Ascending aorta (tissue), 2 donors: ENCODE measurements at regions not wholly inside any gene's neighbourhood (a gene's known extent, or its start where the extent isn't known, plus 50 kb on each side); places are given as distances from the start of the nearest gene placed in this dataset.

Experiments used
- DNase-seq, 2 donors: peaks; one replicate each; pipeline ENCODE4 v3.0.0-alpha.2; 2019; ENCODE audit warnings: low spot score in 2 of 2
- H3K27ac ChIP-seq, 2 donors: fragments of 200-600 bp; sonication (generic); one replicate each; pipeline ENCODE4 v1.5.1; 2016 to 2017; ENCODE audit warnings: mild to moderate bottlenecking in 1 of 2
- H3K27me3 ChIP-seq: fragments of 200-600 bp; sonication (generic); one replicate; pipeline ENCODE4 v1.5.1; 2017
- H3K36me3 ChIP-seq, 2 donors: fragments of 200-600 bp; sonication (generic); one replicate each; pipeline ENCODE4 v1.5.1; 2016
- H3K4me1 ChIP-seq, 2 donors: fragments of 200-600 bp; sonication (generic); one replicate each; pipeline ENCODE4 v1.5.1; 2016 to 2017; ENCODE audit warnings: mild to moderate bottlenecking in 1 of 2
- H3K4me3 ChIP-seq, 2 donors: fragments of 200-600 bp; sonication (generic); one replicate each; pipeline ENCODE4 v1.5.1; 2016 to 2017; ENCODE audit warnings: mild to moderate bottlenecking in 1 of 2
- H3K9me3 ChIP-seq, 2 donors: fragments of 200-600 bp; sonication (generic); one replicate each; pipeline ENCODE4 v1.5.1; 2016
- CTCF ChIP-seq, 3 experiments: fragments of 200-600 bp in 2 of 3; fragments of 450-650 bp in 1 of 3; sonication (generic) in 2 of 3; IDR thresholded peaks; one replicate each; pipeline ENCODE4 v1.5.1; 2016 to 2019; ENCODE audit warnings: antibody characterized with exemption in 3 of 3, mild to moderate bottlenecking in 1 of 3, moderate library complexity in 1 of 3
- intact Hi-C: fragments of 100-400 bp; cut with DNase I; formaldehyde crosslinking; loops from one replicate; pipeline ENCODE4 v1.15.1; 2023

- TF ChIP-seq CTCF (IDR thresholded peaks at IDR 0.05): no peak
- H3K4me1 ChIP-seq: no peaks in the 10 kb centered on the region
- no peak overlapping the region for H3K4me3 ChIP-seq
- H3K27me3 ChIP-seq: no peaks in the 10 kb centered on the region
- H3K36me3 ChIP-seq: no peaks in the 10 kb centered on the region
- no peak overlapping the region for H3K27ac ChIP-seq
- intact Hi-C loops: no loop called here
- DNase-seq: no peak
- no peaks in the 10 kb centered on the region for H3K9me3 ChIP-seq
These were observed 55.5 kb upstream of the DMRT1 start for GRCh38 chr9:785997-786396.

GRCh38 chr9:786405-786804 is 55.1 kb upstream of the DMRT1 start:
- Histone ChIP-seq H3K4me3 (no peak overlapping the region), H3K4me1 (no peaks in the 10 kb centered on the region), H3K9me3 (no peaks in the 10 kb centered on the region), H3K27ac (no peak overlapping the region), H3K36me3 (no peaks in the 10 kb centered on the region), H3K27me3 (no peaks in the 10 kb centered on the region)
- TF ChIP-seq CTCF (IDR thresholded peaks at IDR 0.05): no peak
- intact Hi-C loops: no loop called here
- DNase-seq: no peak

- intact Hi-C loops: no loop called here
- no peak for TF ChIP-seq CTCF (IDR thresholded peaks at IDR 0.05)
- Histone ChIP-seq H3K4me1 (no peaks in the 10 kb centered on the region), H3K27ac (no peak overlapping the region), H3K9me3 (no peaks in the 10 kb centered on the region), H3K27me3 (no peaks in the 10 kb centered on the region), H3K4me3 (no peak overlapping the region), H3K36me3 (no peaks in the 10 kb centered on the region)
- DNase-seq: no peak
These were observed 52.7 kb upstream of the DMRT1 start for GRCh38 chr9:788777-789176.
